H4 (cell line): ENCODE measurements at regions not wholly inside any gene's neighbourhood (a gene's known extent, or its start where the extent isn't known, plus 50 kb on each side); places are given as distances from the start of the nearest gene placed in this dataset.
A peak's percentile ranks its signal among the peaks of the same experiment; 100 is the strongest.
"Not testable (repeated sequence)": the region's sequence is repeated elsewhere in the genome, so short reads cannot be mapped to it uniquely, and the experiment has no call there.

ENCODE experiments used
- DNase-seq: peaks from one replicate; pipeline ENCODE4 v3.0.0-alpha.2; 2015; ENCODE audit warnings: low spot score

DNA sequence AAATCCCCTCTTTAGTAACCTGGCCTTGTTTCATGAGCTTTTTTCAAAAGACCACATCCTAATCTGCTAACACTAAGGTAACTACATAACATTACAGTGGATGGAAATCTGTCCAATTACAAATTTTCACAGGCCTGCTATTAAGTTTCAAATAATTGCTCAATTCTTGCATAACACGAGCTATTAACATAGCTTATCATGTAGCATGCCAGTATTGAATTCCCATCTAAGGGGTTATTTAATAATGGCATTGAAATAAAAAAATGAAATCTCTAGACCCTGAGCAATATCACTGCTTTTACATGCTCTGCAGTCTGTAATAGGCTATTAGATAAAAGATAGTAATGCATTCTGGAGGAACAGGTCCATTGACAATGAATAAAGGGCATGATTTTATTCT lies 748.3 kb upstream of the NECTIN3 start:
- DNase-seq: no peak

DNA sequence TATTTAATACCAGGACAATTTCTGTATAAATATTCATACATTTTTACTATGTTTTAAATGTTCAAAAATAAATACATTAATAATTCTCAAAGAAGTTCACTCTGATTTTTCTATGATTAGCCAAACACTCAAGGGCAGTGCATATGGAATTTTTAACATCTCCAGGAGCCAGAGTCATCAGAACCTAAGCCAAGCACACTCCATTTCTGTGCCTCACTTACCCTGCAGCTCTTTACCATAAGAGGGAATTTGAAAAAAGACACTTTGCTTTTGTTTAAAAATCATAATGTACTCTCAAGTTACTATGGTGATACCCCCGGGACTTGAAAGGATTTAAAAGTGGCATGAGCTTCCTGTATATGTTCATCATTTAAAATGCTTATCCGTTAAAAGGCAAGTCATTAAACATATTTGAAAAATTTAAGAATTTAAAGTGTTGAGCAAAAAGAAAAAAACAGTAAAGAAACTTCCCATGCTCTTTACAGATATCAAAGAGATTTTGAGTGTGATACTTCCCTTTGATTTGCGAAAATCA lies 747.4 kb upstream of the NECTIN3 start:
- no peak for DNase-seq

DNA sequence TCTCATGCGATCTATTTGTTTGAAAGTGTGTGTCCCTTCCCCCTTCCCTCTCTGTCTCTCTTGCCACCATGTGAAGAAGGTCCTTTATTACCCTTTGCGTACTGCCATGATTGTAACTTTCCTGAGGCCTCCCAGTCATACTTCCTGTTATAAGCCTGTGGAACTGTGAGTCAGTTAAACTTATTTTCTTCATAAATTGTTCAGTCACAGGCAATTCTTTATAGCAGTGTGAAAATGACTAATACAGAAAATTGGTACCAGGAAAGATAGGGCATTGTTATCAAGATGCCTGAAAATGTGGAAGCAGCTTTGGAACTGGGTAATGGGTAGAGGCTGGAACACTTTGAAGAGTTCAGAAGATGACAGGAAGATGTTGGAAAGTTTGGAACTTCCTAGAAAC lies 743.7 kb upstream of the NECTIN3 start:
- DNase-seq: no peak

DNA sequence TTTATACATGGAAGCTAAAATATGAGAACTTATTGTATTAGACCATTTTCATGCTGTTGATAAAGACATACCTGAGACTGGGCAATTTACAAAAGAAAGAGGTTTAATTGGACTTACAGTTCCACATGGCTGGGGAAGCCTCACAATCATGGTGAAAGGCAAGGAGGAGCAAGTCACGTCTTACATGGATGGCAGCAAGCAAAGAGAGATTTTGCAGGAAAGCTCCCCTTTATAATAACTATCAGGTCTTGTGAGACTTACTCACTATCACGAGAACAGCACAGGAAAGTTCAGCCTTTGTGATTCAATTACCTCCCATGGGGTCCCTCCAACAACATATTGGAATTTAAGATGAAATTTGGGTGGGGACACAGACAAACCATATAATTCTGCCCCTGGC lies 740.1 kb upstream of the NECTIN3 start:
- DNase-seq: not testable (repeated sequence)

DNA sequence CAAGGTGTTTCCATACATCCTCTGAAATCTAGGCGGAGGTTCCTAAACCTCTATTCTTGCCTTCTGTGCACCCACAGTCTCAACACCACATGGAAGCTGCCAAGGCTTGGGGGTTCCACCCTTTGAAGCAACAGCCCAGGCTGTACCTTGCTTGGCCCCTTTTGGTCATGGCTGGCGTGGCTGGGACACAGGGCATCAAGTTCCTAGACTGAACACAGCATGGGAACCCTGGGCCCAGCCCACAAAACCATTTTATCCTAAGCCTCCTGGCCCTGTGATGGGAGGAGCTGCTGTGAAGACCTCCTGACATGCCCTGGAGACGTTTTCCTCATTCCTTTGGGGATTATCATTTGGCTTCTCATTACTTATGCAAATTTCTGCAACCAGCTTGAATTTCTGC lies 739.0 kb upstream of the NECTIN3 start:
- DNase-seq: no peak

DNA sequence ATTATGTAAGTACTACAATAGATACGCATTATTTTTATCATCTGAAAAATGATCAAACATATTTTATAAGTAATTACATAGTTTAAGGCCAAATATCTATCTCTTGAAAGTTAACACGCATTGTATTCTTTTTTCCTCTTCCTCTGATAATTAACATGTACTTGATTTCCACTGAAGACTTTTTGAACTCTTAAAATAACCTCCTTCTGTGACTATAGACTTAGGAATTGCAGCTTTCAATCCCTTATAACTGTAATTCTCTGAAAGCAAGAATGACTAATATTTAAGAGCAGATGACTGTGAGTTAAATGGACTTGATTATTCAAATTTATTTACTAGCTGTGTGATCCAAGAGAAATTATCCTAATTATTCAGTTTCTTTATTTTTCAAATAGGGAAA lies 730.6 kb upstream of the NECTIN3 start:
- no peak for DNase-seq

DNA sequence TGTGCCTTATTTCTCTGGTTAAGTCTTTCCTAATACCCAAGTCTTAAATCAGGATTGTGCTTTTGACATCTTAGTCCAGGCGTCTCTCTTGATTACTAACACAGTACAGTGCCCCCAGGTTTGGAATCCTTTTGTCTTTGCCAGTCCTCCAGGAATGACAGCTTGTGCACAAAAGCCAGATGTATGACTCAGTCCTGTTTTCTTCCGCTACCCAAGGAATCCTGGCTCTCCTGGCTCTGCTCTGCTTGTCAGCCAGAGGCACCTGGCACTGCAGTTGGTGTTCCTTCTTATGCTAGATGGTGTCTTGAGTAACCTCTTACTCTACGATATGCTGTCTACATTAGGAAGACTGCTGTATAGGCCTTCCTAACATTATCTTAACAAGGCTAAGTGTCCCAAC lies 728.2 kb upstream of the NECTIN3 start:
- no peak for DNase-seq

GRCh38 chr3:110343945-110344344 lies 727.7 kb upstream of the NECTIN3 start:
- DNase-seq: no peak

GRCh38 chr3:110344487-110344886 lies 727.1 kb upstream of the NECTIN3 start:
- DNase-seq: no peak

DNA sequence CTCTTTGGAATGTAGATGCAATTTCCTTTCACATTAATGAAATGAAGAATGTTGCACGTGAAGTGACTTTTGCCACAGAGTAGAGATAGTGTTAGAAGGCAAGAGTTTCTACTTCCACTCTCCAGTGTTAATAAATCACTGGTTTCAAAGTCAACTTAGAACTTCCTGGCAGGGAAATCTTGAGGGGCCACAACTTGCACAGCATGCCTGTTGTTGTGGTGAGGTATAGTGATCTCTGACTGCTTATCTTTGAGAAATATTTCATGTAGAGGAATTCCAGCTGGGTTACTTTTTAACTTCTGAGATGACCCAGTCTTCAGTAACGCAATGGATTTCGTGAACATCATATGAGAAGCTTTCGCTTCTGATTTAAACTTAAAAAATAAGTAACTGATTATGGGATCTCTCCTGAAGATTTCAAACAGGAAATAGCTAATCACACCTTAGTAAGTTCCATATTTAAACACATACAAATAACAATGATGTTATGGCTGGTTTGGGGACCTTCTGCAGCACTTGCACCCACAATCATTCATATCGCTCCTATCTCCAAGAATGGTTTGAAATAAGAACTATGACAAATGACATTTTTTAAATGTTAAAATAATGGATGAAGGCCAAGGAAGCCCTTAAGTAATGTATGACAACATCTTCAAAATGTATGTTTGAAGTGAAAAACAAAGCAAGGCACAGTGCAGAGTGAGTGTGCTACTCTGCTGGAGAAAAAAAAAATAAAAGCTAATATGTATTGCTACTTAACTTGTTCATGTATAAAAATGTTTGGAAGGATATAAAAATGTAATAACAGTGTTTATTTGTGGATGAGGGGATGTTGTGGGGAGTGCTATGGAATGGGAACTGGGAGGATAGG lies 726.5 kb upstream of the NECTIN3 start:
- no peak for DNase-seq

- no peak for DNase-seq
These were observed 722.3 kb upstream of the NECTIN3 start for GRCh38 chr3:110349295-110349694.

GRCh38 chr3:110352841-110353604 lies 718.6 kb upstream of the NECTIN3 start:
- DNase-seq: no peak

- no peak for DNase-seq
These were observed 708.9 kb upstream of the NECTIN3 start for GRCh38 chr3:110362751-110363150.

DNA sequence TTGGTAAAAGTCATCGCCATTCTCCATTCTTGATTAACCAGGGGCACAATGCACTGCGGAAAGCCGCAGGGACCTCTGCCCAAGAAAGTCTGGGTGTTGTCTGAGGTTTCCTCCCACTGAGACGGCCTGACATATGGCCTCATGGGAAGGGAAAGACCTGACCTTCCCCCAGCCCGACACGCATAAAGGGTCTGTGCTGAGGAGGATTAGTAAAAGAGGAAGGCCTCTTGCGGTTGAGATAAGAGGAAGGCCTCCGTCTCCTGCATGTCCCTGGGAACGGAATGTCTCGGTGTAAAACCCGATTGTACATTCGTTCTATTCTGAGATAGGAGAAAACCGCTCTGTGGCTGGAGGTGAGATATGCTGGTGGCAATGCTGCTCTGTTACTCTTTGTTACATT lies 704.3 kb upstream of the NECTIN3 start:
- DNase-seq: not testable (repeated sequence)

DNA sequence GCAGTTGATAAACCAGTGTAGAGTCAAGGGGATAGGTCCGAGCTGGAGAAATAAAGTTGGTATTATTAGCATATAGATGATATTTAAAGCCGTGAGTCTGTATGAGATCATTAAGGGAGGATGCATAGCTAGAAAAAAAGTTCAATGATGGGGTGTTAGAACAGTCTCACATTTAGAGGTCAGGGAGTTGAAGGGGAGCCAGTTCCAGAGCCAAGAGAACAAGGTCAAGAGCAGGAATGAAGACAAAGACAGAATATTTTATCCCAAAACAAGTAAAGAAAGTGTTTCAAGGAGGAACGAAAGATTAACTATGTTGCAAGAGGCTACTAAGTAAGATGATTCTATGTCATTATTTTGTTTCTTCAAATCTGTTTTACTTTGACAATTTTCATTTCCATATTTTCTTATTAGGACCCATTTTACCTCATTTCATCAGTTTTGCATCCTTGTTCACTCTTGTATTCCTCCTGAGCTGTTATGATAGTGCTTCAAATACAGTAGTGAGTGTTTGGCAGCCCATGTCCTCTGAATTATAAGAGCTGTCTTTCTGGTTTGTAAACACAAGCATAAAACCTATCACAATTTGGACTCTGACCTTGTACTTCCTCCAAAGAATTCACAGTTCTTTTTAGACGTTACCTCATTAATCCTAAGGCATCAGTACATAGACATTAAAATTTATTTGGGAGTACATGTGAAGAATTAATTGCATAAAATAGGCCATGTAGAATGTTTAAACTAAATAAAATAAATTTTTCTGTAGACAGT lies 695.7 kb upstream of the NECTIN3 start:
- no peak for DNase-seq

DNA sequence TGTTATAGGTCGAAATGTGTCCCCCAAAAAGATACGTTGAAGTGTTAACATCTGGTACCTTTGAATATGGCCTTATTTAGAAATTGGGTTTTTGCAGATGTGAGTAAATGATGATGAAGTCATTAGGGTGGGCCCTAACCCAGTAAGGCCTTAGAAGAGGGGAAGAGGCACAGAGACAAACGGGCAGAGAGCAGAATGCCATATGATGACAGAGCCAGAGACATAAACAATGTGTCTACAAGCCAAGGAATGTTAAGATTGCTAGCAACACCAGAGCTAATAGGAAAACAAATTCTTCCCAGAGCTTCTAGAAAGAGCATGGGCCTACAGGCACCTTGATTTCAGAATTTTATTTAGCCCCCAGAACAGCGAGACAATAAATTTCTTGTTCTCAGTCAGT lies 693.1 kb upstream of the NECTIN3 start:
- peak; percentile 19 for DNase-seq

- no peak for DNase-seq
These were observed 689.6 kb upstream of the NECTIN3 start for GRCh38 chr3:110381992-110382391.

DNA sequence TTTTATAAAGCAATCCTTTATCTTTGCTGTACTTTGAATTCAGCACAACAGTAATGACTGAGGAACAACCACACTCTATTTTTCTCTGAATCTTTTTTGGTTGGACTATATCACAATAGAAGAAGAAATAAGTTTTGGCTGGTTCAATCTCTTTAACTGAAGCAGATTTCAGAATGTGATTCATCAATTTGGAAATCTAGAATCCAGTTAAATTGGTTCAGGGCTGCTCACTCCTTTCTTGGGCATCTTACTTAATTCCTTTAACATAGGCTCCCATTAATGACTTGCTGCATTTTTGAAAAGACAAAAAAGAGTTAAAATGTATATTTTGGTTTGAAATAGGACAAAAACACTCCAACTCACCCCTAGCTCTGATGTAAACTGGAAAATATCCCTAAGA lies 688.3 kb upstream of the NECTIN3 start:
- no peak for DNase-seq

DNA sequence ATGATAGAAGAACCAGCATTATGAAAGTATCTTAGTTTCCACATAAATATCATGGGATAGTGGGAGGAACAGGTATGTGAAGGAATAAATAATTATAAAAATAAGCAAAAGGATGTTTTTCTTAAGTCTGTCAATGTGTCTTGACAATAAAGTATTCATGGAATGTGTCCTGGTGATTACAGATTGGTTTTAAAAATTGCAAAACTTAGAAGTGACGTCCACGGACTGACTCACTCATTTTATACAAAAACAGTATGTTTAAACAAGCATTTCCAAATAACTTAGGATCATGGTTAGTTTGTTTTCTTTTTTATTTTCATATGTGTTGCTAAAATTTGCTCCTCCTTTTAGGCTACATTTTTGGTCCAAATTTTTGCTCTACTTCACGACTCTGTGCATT lies 687.0 kb upstream of the NECTIN3 start:
- peak; percentile 6 for DNase-seq

DNA sequence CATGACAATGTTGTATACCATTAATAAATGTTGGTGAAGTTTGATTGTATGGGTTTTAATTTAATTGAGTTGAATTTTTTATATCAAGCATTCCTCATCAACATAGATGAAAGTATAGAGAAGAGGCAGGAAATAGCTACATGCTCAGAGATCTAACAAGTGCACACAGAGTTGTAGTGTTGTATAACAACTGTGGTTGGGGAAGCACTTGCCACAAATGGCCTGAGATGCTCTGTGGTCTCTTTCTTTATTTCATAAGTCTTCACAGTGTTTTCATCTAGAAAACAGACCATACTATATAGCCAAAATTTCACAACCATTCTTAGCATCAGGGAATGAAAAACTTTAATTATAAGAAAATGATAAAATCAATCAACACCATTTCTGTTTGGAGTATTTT lies 682.6 kb upstream of the NECTIN3 start:
- DNase-seq: no peak

DNA sequence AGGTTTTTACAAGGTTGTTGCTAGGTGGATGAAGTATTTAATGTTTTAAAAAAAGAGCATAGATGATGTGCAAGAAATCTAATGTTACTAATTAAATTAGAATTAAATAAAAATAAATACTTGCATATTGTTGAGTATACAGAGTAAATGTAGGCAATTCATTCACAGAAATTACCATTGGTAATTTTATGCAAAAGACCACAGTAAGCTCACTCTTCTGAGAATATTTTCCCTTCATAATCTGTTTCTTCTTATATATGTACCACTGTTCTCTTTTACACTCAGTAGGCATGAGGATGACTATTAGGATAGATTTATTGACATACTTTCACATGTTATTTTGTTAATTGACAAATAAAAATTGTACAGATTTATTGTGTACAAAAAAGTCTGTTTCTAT lies 681.2 kb upstream of the NECTIN3 start:
- no peak for DNase-seq

GRCh38 chr3:110391042-110391441 lies 680.6 kb upstream of the NECTIN3 start:
- DNase-seq: no peak
